ENCODE measurements at regions not wholly inside any gene's neighbourhood (a gene's known extent, or its start where the extent isn't known, plus 50 kb on each side); places are given as distances from the start of the nearest gene placed in this dataset.
A peak's percentile ranks its signal among the peaks of the same experiment; 100 is the strongest.
"Not testable (repeated sequence)": the region's sequence is repeated elsewhere in the genome, so short reads cannot be mapped to it uniquely, and the experiment has no call there.

GRCh38 chr12:112711507-112711906, 80.0 kb upstream of the RPH3A start:
- Histone ChIP-seq H2BK15ac (replicated peaks; ENCODE audit: low read depth) (no peak overlapping the region), H3K56ac (ENCODE audit: low read length) (no peak overlapping the region), H3K79me2 (ENCODE audit: control insufficient read depth, insufficient read depth, low read length) (no peaks in the 10 kb centered on the region), H4K8ac (ENCODE audit: low read depth, low read length) (no peak overlapping the region), H2BK120ac (ENCODE audit: low read depth, low read length) (no peak overlapping the region), H3K36me3 (ENCODE audit: control insufficient read depth, insufficient read depth, low read length) (no peaks in the 10 kb centered on the region), H2AK5ac (ENCODE audit: low read length) (no peak overlapping the region), H2BK5ac (ENCODE audit: low read length) (no peak overlapping the region), H4K5ac (ENCODE audit: low read length) (no peak overlapping the region), H3K18ac (ENCODE audit: low read length) (no peak overlapping the region), H3K9ac (ENCODE audit: low read length) (no peak overlapping the region), H3K23ac (ENCODE audit: low read length) (no peak overlapping the region), H3K4ac (ENCODE audit: low read depth, low read length) (no peak overlapping the region), H3K27me3 (ENCODE audit: insufficient read depth, low read length, poor library complexity) (no peaks in the 10 kb centered on the region), H3K27ac (ENCODE audit: low read depth, low read length) (no peak overlapping the region), H3K79me1 (ENCODE audit: low read length) (no peaks in the 10 kb centered on the region), H3K4me1 (ENCODE audit: control insufficient read depth, low read depth, low read length) (no peaks in the 10 kb centered on the region), H3K4me3 (ENCODE audit: low read length) (no peak overlapping the region), H3K4me2 (ENCODE audit: low read length) (no peak overlapping the region)
- WGBS (ENCODE audit: extremely low coverage, insufficient coverage, low lambda C conversion rate): no CpG with 5 or more reads among the region's 5 CpGs
- no peak for DNase-seq

- H3K27me3 ChIP-seq (ENCODE audit: insufficient read depth, low read length, poor library complexity); H2BK120ac ChIP-seq (ENCODE audit: low read depth, low read length); DNase-seq; H3K56ac ChIP-seq (ENCODE audit: low read length); H3K18ac ChIP-seq (ENCODE audit: low read length); H3K27ac ChIP-seq (ENCODE audit: low read depth, low read length); H2BK5ac ChIP-seq (ENCODE audit: low read length); H4K8ac ChIP-seq (ENCODE audit: low read depth, low read length); H4K5ac ChIP-seq (ENCODE audit: low read length); H3K36me3 ChIP-seq (ENCODE audit: control insufficient read depth, insufficient read depth, low read length); H3K4me3 ChIP-seq (ENCODE audit: low read length); H3K4me2 ChIP-seq (ENCODE audit: low read length); H3K4ac ChIP-seq (ENCODE audit: low read depth, low read length); H3K79me1 ChIP-seq (ENCODE audit: low read length); H2AK5ac ChIP-seq (ENCODE audit: low read length); H3K79me2 ChIP-seq (ENCODE audit: control insufficient read depth, insufficient read depth, low read length); H3K4me1 ChIP-seq (ENCODE audit: control insufficient read depth, low read depth, low read length); H2BK15ac ChIP-seq (replicated peaks; ENCODE audit: low read depth); H3K9ac ChIP-seq (ENCODE audit: low read length); H3K23ac ChIP-seq (ENCODE audit: low read length): not testable (repeated sequence)
- no CpG with 5 or more reads among the region's 2 CpGs for WGBS (ENCODE audit: extremely low coverage, insufficient coverage, low lambda C conversion rate)
Measured at GRCh38 chr12:112712751-112713150, 78.8 kb upstream of the RPH3A start.

GRCh38 chr12:112713471-112713870, 78.1 kb upstream of the RPH3A start:
- Histone ChIP-seq H3K79me2 (ENCODE audit: control insufficient read depth, insufficient read depth, low read length) (no peaks in the 10 kb centered on the region), H3K4me3 (ENCODE audit: low read length) (no peak overlapping the region), H3K23ac (ENCODE audit: low read length) (no peak overlapping the region), H3K4ac (ENCODE audit: low read depth, low read length) (no peak overlapping the region), H3K18ac (ENCODE audit: low read length) (no peak overlapping the region), H3K4me1 (ENCODE audit: control insufficient read depth, low read depth, low read length) (no peaks in the 10 kb centered on the region), H2BK5ac (ENCODE audit: low read length) (no peak overlapping the region), H3K36me3 (ENCODE audit: control insufficient read depth, insufficient read depth, low read length) (no peaks in the 10 kb centered on the region), H4K8ac (ENCODE audit: low read depth, low read length) (no peak overlapping the region), H2BK120ac (ENCODE audit: low read depth, low read length) (no peak overlapping the region), H2AK5ac (ENCODE audit: low read length) (no peak overlapping the region), H4K5ac (ENCODE audit: low read length) (no peak overlapping the region), H3K27me3 (ENCODE audit: insufficient read depth, low read length, poor library complexity) (no peaks in the 10 kb centered on the region), H3K9ac (ENCODE audit: low read length) (no peak overlapping the region), H3K27ac (ENCODE audit: low read depth, low read length) (no peak overlapping the region), H3K79me1 (ENCODE audit: low read length) (no peaks in the 10 kb centered on the region), H3K4me2 (ENCODE audit: low read length) (no peak overlapping the region), H3K56ac (ENCODE audit: low read length) (no peak overlapping the region), H2BK15ac (replicated peaks; ENCODE audit: low read depth) (no peak overlapping the region)
- no CpG with 5 or more reads among the region's 2 CpGs for WGBS (ENCODE audit: extremely low coverage, insufficient coverage, low lambda C conversion rate)
- no peak for DNase-seq

GRCh38 chr12:112714166-112714710, 77.3 kb upstream of the RPH3A start:
- no peak overlapping the region for H3K23ac ChIP-seq (ENCODE audit: low read length)
- no peak overlapping the region for H4K5ac ChIP-seq (ENCODE audit: low read length)
- no peak overlapping the region for H3K18ac ChIP-seq (ENCODE audit: low read length)
- WGBS (ENCODE audit: extremely low coverage, insufficient coverage, low lambda C conversion rate): no CpG with 5 or more reads among the region's 8 CpGs
- DNase-seq: no peak
- no peak overlapping the region for H3K27ac ChIP-seq (ENCODE audit: low read depth, low read length)
- no peak overlapping the region for H2AK5ac ChIP-seq (ENCODE audit: low read length)
- H3K36me3 ChIP-seq (ENCODE audit: control insufficient read depth, insufficient read depth, low read length): no peaks in the 10 kb centered on the region
- H2BK120ac ChIP-seq (ENCODE audit: low read depth, low read length): no peak overlapping the region
- H3K56ac ChIP-seq (ENCODE audit: low read length): no peak overlapping the region
- no peak overlapping the region for H3K4me3 ChIP-seq (ENCODE audit: low read length)
- H3K4me2 ChIP-seq (ENCODE audit: low read length): no peak overlapping the region
- no peaks in the 10 kb centered on the region for H3K27me3 ChIP-seq (ENCODE audit: insufficient read depth, low read length, poor library complexity)
- H2BK15ac ChIP-seq (replicated peaks; ENCODE audit: low read depth): no peak overlapping the region
- no peaks in the 10 kb centered on the region for H3K79me1 ChIP-seq (ENCODE audit: low read length)
- no peaks in the 10 kb centered on the region for H3K79me2 ChIP-seq (ENCODE audit: control insufficient read depth, insufficient read depth, low read length)
- no peak overlapping the region for H4K8ac ChIP-seq (ENCODE audit: low read depth, low read length)
- H3K9ac ChIP-seq (ENCODE audit: low read length): no peak overlapping the region
- no peaks in the 10 kb centered on the region for H3K4me1 ChIP-seq (ENCODE audit: control insufficient read depth, low read depth, low read length)
- no peak overlapping the region for H2BK5ac ChIP-seq (ENCODE audit: low read length)
- H3K4ac ChIP-seq (ENCODE audit: low read depth, low read length): no peak overlapping the region

- Histone ChIP-seq H2AK5ac (ENCODE audit: low read length) (no peak overlapping the region), H3K23ac (ENCODE audit: low read length) (no peak overlapping the region), H4K8ac (ENCODE audit: low read depth, low read length) (no peak overlapping the region), H3K27ac (ENCODE audit: low read depth, low read length) (no peak overlapping the region), H3K36me3 (ENCODE audit: control insufficient read depth, insufficient read depth, low read length) (no peaks in the 10 kb centered on the region), H3K79me2 (ENCODE audit: control insufficient read depth, insufficient read depth, low read length) (no peaks in the 10 kb centered on the region), H2BK5ac (ENCODE audit: low read length) (no peak overlapping the region), H3K27me3 (ENCODE audit: insufficient read depth, low read length, poor library complexity) (no peaks in the 10 kb centered on the region), H3K56ac (ENCODE audit: low read length) (no peak overlapping the region), H3K9ac (ENCODE audit: low read length) (no peak overlapping the region), H3K79me1 (ENCODE audit: low read length) (no peaks in the 10 kb centered on the region), H3K4ac (ENCODE audit: low read depth, low read length) (no peak overlapping the region), H3K4me3 (ENCODE audit: low read length) (no peak overlapping the region), H3K4me2 (ENCODE audit: low read length) (no peak overlapping the region), H2BK15ac (replicated peaks; ENCODE audit: low read depth) (no peak overlapping the region), H3K4me1 (ENCODE audit: control insufficient read depth, low read depth, low read length) (no peaks in the 10 kb centered on the region), H3K18ac (ENCODE audit: low read length) (no peak overlapping the region), H4K5ac (ENCODE audit: low read length) (no peak overlapping the region), H2BK120ac (ENCODE audit: low read depth, low read length) (no peak overlapping the region)
- no CpG with 5 or more reads among the region's 11 CpGs for WGBS (ENCODE audit: extremely low coverage, insufficient coverage, low lambda C conversion rate)
- peak; percentile 60 for DNase-seq
Measured at GRCh38 chr12:112716099-112717093, 75.2 kb upstream of the RPH3A start.
